HG02642 (cell line): ENCODE measurements at regions not wholly inside any gene's neighbourhood (a gene's known extent, or its start where the extent isn't known, plus 50 kb on each side); places are given as distances from the start of the nearest gene placed in this dataset.

ENCODE experiments used
- ATAC-seq: cut with Tn5 transposase; IDR thresholded peaks from one replicate; pipeline ENCODE4 v1.9.1; 2021; ENCODE audit warnings: mild to moderate bottlenecking; ENCODE audit not compliant: unreplicated experiment, poor library complexity

GRCh38 chr10:33126742-33127141 is 168.7 kb upstream of the ITGB1 start:
- ATAC-seq = no peak

GRCh38 chr10:33125522-33126517 is 167.8 kb upstream of the ITGB1 start:
- no peak for ATAC-seq

- ATAC-seq = no peak
These were observed 167.1 kb upstream of the ITGB1 start for GRCh38 chr10:33125111-33125510.

- no peak for ATAC-seq
These were observed 165.7 kb upstream of the ITGB1 start for GRCh38 chr10:33123680-33124079.

GRCh38 chr10:33122014-33122809 is 164.2 kb upstream of the ITGB1 start:
- no peak for ATAC-seq

- peak; percentile 64 for ATAC-seq
These were observed 162.7 kb upstream of the ITGB1 start for GRCh38 chr10:33120700-33121099.

- ATAC-seq = no peak
These were observed 162.2 kb upstream of the ITGB1 start for GRCh38 chr10:33120275-33120674.

GRCh38 chr10:33117816-33118215 is 159.8 kb upstream of the ITGB1 start:
- no peak for ATAC-seq

GRCh38 chr10:33117230-33117629 is 159.2 kb upstream of the ITGB1 start:
- no peak for ATAC-seq

GRCh38 chr10:33115738-33116719 is 158.0 kb upstream of the ITGB1 start:
- no peak for ATAC-seq

GRCh38 chr10:33114451-33114952 is 156.5 kb upstream of the ITGB1 start:
- ATAC-seq = no peak

- ATAC-seq = no peak
These were observed 155.4 kb upstream of the ITGB1 start for GRCh38 chr10:33113466-33113865.

- no peak for ATAC-seq
These were observed 154.9 kb upstream of the ITGB1 start for GRCh38 chr10:33112831-33113455.

- ATAC-seq = no peak
These were observed 153.5 kb upstream of the ITGB1 start for GRCh38 chr10:33111488-33112051.

GRCh38 chr10:33109788-33110469 is 151.9 kb upstream of the ITGB1 start:
- no peak for ATAC-seq

GRCh38 chr10:33109384-33109783 is 151.4 kb upstream of the ITGB1 start:
- no peak for ATAC-seq

GRCh38 chr10:33107953-33108352 is 149.9 kb upstream of the ITGB1 start:
- no peak for ATAC-seq

- no peak for ATAC-seq
These were observed 148.7 kb upstream of the ITGB1 start for GRCh38 chr10:33106767-33107166.
